CD4-positive, alpha-beta T cell treated with Interleukin-12 subunit alpha and Interleukin-12 subunit beta, for 1 hour (primary cell): ENCODE measurements at regions not wholly inside any gene's neighbourhood (a gene's known extent, or its start where the extent isn't known, plus 50 kb on each side); places are given as distances from the start of the nearest gene placed in this dataset.

Experiments
- DNase-seq: peaks from one replicate; pipeline ENCODE4 v3.0.0-alpha.2; 2020

DNA sequence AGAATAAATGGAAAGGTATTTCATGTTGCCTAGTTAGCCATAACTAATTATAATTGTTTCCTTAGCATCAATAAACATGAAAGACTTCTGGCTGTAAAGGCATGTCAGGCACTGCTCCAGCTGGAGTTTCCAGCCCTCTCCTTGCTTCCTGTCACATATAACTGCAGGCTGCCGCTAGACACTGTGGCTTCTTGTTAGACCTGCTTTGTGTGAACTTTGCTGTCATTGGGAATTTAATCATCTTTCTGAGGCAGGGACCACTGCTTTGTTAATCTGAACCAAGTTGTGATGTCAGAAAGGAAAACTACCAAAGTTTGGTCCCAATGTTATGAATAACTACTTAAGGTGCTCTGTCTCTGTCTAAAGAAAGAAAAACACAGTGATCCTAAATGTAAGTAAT lies 90.3 kb upstream of the DUSP10 start:
- no peak for DNase-seq

DNA sequence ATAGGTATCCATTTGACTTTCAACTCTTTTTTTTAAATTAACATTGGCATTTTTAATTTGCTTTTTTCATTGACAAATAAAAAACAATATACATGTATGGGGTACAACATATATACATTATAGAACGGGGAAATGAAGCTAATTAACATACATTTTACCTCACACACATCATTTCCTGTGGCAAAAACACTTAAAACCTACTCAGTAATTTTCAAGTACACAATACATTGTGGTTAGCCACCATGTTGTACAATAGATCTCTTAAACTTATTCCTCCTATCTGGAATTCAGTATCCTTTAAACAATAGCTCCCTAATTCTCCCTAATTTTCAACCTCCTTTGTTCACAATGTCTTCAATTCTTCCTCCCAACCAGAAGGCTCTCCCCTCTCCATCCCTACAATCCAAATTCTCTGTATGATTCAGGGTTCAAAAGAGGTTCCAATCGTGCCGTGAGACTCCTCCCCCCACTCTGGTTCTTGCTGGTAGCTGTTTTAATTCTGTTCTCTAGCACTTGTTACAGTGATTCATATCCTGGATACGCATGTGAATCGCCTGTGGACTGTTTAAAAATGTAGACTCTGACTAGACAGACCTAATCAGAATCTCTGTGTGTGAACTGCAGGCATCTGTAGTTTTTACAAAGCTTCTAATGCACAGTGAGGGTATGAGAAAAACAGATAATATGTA lies 87.6 kb upstream of the DUSP10 start:
- peak; percentile 62 for DNase-seq

DNA sequence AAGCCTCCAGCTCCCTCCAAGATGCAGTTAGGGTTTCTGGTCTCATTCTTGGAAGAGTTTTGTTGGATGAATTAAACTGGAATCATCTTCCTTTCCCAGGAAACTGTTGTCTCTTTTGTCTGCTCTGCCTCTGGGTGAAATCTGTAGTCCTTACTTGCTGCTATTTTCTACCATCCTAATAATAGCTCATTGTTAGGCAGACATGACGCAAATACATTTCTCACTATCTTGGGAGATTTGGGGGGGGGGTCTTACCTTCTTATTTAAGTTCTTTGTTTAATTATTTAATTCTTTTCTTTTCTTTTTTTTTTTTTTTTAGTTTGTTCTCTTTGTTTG lies 85.4 kb upstream of the DUSP10 start:
- no peak for DNase-seq

DNA sequence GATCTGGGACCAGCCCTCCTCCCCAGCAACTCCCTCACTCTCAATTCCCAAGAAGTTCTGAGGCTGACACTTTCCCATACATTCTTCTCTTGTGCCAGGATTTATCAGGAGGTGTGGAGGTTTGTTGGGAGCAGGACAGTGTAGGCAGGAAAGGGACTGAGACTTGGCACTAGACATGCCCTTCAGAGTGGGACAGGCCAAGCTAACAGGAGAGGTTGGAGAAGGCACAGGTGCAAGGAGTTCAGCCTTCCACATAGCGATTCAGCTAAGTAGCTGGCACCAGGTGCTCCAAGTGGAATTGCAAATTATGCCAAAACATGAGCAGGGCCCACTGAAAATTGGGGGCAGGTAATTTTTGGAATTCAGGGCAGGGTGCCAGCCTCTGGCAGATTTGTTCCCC lies 83.0 kb upstream of the DUSP10 start:
- no peak for DNase-seq

DNA sequence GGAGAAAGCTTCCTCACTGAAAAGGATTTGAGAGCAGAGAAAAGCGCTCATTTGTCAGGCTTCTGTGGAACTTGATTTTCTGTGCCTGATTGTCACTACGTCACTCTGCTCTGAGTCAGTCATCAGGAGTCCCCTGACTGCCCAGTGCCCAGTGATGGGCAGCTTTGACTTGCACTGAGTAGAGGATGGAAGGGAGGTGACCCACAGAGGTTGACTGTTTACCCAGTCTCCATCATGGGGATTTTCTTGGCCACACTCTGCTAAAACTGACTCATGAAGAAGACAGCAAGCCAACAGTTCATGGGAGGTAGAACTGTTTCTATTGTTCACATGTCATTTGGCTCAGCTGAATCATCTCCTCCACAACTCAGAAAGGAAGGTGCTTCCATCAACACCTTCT lies 82.1 kb upstream of the DUSP10 start:
- DNase-seq: no peak

DNA sequence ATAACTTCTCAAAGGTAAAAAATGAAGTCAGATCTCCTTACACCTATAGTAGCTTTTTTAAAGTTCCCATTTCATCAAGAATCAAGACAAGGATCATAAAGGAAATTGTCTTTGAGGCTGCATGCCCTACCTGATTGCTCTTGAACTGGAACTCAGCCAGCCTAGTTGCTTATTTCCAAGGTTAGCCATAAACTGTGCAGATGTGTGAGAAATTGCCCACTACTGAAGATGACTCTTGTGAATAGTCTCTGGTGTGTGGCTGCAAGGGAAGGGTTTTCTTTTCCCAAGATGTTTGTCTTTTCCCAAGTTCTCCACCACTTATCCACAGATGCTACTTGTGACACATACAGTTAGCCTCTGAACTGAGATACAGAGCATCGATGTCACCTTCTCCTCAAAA lies 81.7 kb upstream of the DUSP10 start:
- DNase-seq: no peak

DNA sequence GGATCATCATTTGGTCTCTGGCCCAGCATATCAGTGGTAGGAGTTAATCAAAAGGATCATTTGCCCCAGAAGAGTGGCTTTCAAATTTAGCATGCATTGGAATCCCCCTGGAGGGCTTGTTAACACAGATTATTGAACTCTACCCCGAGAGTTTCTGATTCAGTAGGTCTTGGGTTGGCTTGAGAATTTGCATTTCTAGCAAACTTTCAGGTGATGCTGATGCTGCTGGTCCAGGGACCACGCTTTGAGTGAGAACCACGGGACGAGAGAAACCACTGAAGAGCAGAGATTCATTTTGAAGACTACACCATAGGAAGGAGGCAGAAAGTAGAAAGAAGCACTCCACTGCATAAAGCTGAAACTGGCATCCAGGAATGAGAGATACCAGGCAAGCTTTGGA lies 81.3 kb upstream of the DUSP10 start:
- DNase-seq: no peak

DNA sequence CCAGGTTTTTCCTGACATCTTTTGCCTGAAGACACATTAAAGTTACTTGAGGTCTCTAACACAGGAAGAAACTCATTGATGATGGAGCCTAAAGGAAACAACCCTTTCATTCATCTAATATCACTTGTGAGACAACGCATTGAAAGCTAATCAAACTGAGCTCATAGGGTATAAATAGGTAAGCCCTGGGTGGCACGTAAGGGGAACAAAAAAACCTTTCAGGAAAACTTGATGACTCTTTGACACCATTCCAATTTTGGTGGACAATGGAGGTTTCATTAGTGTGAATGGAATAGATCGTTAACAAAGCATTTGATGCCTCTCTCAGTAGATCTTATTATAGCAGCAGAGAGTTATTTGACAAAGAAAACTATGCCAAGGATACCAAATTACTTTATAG lies 80.7 kb upstream of the DUSP10 start:
- DNase-seq: no peak

DNA sequence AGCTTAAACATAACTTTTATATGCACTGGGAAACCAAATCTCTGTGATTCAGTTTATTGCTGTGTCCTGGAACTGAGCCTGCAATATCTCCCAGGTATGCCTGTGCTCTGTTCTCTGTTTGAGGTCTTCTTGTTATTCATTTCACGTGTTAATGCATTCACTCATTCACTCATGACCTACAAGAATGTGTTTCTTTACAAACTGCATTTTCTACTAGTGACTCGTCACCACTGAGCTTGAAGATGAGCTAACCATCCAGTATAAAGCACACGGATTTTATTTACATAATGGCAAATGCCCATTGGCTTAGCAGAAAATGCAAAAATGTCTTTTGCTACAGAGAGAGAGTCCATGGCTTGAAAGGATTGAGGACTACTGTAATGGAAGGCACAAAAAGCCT lies 75.0 kb upstream of the DUSP10 start:
- no peak for DNase-seq

DNA sequence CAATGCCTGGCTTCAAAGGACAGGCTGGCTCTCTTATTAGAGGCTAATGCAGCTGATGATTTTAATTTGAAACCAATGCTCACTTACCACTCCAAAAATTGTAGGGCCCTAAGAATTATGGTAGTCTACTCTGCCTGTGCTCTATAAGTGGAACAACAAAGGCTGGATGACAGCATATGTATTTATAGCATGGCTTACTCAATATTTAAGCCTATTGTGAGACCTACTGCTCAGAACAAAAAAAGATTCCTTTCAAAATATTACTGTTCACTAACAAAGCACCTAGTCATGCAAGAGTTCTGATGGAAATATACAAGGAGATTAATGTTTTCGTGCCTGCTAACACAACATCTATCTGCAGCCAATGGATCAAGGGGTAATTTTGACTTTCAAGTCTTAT lies 73.8 kb upstream of the DUSP10 start:
- DNase-seq: no peak

DNA sequence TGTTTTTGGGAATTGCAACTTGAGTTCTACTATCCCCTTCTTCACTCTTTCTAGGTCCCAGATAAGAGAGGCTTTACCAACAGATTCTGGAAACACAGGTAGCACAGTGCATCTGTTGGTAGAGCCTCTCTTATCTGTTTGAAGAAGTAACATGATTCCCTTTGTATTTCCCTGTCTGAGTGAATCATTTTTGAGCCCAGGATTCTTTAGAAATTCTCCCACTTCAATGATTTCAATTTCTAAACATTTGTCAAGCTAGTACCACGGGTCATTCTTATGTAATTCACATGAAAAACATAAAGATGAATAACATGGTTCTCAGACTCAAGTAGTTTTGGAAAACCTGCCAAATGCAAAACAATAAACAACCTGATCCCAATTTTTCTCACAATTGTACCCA lies 72.0 kb upstream of the DUSP10 start:
- no peak for DNase-seq

DNA sequence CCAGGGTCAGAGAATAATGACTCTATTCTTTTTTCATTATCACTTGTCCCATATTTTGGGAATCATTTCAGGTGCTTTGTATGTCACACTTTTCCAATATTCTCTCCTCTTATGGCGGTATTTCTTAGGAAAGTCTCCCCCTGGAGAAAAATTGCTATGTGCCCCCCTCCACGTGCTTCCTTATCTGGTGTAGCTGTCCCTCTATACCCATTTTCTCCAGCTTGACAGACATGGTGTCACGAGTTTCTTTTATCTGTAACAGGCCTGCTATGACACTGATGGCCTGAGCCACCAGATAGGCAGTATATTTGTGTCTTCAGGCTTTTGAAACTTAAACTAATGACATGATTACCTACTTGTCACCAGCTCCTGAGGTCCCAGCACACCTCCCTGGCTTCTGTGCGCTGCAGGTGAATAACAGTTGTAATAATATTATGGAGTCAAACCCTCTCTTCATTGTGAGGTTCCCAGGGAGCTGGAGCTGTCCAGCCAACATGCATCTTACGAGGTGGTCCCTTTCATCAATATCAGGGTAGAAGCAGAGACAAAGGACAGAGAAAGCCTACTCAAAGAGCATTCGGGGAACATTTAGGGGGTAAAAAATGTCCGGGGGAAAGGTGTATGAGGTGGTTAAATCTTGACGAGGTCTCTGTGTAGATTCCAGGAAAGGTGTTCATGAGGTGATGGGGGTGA lies 71.2 kb upstream of the DUSP10 start:
- no peak for DNase-seq

DNA sequence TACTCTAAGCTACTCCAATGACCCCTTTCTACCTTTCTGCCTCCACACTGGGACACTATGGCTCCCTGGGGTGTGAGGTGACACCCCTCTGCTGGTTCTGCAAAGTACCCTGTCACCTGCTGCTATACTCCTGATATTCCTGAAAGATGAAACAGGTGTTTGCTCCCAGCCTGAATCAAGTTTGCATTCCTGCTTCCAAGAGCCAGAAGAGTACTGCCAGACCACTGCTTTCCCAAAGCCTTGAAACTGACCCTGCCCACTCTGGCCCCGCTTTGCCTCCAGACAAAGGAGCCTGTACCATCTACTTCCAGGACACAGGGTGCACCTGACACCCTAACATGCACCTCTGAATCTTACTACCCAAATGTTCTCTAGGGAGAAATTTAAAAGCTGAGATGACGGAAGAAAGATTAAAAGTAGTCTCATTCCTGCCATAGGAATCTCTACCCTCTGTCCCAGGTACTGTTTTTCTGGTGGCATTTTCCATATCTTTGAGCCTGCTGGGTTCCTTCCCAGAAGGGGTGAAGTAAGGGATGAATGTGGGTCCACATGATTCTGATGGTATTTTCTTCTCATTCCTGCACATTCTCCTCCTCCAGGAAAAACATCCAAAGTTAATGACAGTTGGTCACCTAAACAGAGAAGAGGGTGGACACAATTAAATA lies 70.3 kb upstream of the DUSP10 start:
- no peak for DNase-seq

DNA sequence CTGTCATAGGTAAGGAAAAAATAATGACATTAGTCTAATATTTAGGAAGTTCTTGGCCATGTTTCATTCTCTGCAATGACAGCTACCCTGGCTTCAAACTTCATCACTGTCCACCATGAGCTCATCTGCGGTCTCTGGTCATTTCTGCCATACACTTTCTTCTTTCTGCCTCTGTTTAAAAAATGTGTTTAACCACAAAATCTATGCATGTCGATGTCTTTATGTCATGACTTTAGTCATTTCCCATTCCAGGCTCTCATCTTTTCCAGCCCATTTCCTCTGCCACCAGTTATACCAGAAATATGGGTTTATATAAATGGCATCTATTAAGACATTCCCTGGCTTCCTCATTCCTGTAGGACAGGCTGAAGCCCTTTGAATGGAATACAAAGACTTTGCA lies 68.5 kb upstream of the DUSP10 start:
- no peak for DNase-seq

DNA sequence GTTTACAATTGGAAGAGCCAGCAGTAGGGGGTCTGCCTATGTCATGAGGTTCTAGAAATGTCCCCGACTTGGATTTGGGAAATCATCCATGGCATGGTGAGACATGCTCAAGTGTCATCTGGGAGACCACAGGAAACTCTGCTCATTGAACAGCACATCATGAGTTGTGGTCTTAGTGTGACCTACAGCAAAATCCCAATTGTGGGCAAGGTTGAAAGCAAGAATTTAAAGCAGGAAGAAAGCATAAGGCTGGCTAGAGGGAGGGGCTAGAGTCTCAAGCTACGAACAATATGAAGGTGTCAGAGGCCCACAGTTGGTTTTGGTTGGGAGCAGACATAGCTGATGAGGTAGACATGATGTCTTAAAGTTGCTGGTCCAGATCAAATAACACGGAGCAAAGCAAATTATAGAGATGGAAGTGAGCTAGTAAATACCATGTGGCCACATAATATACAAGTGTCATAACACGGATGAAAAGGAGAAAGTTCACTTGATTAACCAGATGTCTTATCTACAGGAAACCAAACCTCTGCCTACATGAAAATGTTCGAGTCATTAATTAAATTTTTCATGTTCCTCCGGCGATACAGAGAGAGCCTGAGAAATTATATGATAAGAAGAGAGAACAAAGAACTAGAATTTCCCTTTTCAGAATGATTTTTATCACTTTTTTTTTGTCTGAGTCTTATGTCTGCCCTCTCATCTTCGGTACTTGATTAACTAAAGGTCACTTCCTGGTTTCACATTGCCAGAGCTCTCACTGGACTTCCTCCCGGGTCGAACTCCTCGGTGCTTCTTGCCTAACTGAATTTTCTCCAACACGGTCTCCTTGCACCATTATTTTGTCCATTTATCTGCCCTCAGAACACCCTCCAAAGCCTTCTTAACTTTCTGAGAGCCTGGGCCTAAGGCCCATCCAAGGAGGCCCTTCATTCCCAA lies 67.5 kb upstream of the DUSP10 start:
- DNase-seq: no peak

DNA sequence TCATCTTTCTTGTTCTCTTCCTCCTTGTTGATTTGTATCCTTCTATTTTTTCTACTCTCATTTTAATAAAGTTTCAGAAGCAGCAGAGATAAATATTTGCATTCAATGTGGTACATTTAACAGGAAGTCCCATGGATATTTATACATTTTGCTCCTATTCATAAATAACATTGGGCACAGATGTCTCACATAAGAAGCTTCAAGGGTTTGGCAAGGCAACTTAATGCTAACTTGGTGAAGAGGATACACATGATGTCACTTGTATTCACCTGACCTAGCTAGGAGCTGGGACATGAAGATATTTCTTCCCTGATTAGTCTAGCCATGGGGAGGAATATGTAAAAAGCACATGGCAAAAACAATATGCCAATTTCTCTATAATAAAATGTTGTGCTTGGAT lies 65.1 kb upstream of the DUSP10 start:
- no peak for DNase-seq

DNA sequence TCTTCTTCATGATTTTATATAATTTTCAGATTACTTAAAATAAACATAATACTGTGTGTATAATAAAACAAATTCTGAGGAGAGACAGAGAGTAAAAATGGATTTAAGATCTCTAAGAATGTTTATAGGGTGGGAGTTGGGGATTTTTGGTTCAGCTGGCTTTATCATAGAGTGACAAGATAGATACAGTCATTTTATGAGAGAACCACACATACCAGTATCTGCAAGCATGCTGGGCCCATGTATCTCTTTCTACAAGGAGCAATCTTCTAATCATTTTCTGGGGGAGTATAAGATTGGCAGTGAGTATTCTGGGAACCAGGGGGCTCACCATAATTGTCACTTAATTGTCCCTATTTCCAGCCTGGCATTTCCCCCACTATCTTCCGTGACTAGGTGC lies 64.3 kb upstream of the DUSP10 start:
- no peak for DNase-seq

DNA sequence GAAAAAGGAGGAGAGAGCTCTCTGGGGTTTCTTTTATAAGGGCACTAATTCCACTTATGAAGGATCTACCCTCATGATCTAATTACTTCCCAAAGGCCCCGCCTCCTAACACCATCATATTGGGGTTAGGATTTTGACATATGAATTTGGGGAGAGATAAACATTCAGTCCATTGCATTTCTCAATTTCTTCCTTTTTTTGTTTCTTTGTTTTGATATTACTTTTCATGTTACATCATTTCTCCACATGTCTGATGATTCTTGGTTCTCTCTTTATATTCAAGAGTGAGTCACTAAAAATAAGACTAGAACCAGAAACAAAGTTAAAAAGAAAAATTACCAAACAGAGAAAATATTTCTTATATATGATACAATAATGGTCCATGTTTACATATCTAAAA lies 63.2 kb upstream of the DUSP10 start:
- no peak for DNase-seq

DNA sequence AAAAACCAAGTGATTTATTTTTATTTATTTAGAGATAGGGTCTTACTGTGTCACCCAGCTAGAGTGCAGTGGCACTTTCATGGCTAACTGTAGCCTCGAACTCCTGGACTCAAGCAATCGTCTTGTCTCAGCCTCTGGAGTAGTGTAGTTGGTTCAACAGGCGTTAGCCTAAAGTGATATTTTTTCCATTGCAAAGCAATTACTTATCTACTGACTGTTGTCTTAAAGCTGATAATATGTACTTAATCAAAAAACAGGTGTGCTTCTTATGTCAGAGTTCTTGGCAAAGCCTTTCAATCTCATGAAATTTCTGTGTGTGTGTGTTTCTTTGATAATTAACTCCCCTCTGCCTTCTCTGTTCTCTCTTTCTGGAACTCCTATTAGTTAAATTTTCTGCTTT lies 62.4 kb upstream of the DUSP10 start:
- no peak for DNase-seq

DNA sequence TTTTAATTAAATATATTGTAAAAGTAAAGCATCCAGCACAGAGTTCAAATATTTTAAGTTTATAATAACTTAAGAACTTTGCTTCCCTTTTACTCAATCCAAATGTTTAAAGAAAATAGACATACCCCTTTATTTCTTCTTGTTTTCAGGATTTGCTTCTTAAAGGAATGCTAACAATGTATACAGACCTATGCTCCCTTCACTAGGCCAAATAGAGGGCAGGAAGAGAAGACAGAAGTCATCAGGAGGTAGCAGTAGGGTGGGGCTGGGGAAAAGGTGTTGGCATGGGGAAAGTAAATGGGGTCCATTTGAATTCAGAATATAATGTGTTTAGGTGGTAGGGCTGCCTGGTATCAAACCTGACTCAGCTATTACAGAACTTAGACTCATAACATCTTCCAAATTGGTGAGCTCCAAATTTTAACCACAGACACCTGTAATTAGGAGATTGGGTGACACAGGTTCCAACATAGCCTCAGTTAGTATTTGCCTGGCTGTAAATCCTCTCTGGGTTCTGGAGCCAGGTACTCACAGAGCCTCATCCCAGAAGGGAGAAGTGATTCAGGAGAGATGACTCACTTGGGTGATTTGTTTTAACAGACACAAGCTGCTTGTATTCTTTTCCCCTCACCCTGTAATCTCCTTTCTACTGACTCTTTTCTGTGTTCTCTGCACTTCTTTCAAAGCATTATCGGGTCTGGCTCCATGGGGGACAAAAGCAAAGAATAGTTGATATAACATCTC lies 60.1 kb upstream of the DUSP10 start:
- no peak for DNase-seq

DNA sequence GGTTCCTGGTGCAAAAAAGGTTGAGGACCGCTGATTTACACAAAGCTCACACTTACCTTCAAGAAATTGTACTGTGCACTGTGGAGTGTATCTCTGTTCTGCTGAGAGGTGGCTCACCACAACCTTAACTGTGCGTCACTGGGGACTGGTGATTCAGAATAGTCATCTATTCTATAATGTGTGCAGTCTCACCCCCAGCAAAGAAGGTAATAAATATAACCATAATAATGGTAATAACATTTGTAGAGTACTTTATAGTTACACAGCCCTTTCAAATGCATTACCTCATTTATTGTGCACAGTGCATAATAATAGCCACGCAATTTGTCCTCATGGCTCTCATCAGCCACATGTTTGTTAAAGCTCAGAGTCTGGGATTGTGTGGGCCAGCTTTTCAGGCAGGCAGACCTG lies 59.4 kb upstream of the DUSP10 start:
- no peak for DNase-seq

DNA sequence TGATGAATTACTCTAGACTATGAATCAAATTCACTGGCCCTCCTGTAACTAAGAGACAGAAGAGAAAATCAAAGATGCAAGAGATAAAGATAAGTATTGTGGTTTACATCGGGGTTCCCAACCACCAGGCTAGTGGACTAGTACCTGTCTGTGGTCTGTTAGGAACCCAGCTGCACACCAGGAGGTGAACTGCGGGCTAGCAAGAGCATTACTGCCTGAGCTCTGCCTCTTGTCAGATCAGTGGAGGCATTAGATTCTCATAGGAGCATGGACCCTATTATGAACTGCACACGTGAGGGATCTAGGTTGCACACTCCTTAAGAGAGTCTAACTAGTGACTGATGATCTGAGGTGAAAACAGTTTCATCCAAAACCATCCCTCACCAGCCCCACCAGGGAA lies 58.9 kb upstream of the DUSP10 start:
- DNase-seq: peak; percentile 12

DNA sequence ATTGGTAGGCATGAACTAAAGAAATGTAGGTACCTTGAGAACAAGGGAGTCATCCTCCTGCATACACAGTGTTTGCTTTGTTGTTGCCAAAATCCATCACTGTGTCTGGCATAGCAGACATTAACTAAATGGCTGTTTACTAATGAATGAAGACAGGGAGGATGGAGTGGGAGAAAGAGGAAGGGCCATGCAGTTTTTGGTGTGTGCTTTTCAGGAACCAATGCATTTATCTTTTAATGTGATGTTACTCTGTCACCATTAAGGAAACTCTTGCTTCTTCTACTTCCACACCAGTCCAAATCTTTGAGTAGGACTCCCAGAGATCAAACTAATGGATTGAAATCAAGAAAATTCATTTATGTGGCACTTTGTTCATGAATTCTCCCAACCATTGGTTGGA lies 55.6 kb upstream of the DUSP10 start:
- DNase-seq: no peak
